ENCODE measurements at regions not wholly inside any gene's neighbourhood (a gene's known extent, or its start where the extent isn't known, plus 50 kb on each side); places are given as distances from the start of the nearest gene placed in this dataset.

DNA sequence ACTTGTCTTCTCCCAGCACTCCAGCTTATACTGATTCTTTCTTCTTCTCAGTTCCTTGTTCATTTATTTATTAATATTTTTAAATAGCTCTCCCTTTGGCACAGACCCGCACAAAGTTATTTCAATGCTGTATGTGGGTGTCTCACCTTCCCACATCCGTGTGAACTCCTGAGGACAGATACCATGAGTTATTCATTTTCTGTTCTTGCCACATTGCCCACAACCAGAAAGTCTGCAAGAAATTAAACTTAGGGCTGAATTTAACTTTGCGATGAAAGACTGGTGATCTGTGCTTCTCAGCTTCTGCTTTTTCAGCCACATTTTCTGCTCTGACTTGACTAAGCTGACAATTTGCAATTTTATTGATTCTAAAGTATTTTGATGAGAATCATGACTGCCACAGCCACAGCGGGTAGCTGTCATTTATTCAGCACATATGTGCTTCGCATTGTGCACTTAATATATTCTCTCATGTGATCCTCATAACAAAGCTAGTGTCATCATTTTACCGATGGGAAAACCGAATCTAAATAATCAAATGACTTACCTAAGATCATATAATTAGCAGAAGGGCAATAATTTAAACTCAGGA lies 569.8 kb downstream of the EDEM1 start:
- Histone ChIP-seq H3K9me3 (ENCODE audit: control insufficient read depth in 2 of 3, insufficient read depth in 1 of 3, low read length in 3 of 3) (no peaks in the 10 kb centered on the region), H3K27ac (ENCODE audit: low read depth in 2 of 2, low read length in 2 of 2) (no peak overlapping the region), H3K9ac (ENCODE audit: low read length in 3 of 3) (no peak overlapping the region), H3K4me3 (ENCODE audit: low read length in 3 of 3) (no peak overlapping the region), H3K4me1 (ENCODE audit: control insufficient read depth in 2 of 3, insufficient read depth in 2 of 3, low read depth in 1 of 3, low read length in 3 of 3) (no peaks in the 10 kb centered on the region), H3K36me3 (ENCODE audit: control insufficient read depth in 2 of 3, insufficient read depth in 3 of 3, low read length in 3 of 3) (no peaks in the 10 kb centered on the region), H3K27me3 (ENCODE audit: control insufficient read depth, insufficient read depth, low read length) (no peaks in the 10 kb centered on the region)
- TF ChIP-seq, protein P1, sequence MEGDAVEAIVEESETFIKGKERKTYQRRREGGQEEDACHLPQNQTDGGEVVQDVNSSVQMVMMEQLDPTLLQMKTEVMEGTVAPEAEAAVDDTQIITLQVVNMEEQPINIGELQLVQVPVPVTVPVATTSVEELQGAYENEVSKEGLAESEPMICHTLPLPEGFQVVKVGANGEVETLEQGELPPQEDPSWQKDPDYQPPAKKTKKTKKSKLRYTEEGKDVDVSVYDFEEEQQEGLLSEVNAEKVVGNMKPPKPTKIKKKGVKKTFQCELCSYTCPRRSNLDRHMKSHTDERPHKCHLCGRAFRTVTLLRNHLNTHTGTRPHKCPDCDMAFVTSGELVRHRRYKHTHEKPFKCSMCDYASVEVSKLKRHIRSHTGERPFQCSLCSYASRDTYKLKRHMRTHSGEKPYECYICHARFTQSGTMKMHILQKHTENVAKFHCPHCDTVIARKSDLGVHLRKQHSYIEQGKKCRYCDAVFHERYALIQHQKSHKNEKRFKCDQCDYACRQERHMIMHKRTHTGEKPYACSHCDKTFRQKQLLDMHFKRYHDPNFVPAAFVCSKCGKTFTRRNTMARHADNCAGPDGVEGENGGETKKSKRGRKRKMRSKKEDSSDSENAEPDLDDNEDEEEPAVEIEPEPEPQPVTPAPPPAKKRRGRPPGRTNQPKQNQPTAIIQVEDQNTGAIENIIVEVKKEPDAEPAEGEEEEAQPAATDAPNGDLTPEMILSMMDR (IDR thresholded peaks at IDR 0.05; ENCODE audit: borderline replicate concordance, extremely low read depth, insufficient read depth), result no peak
- no peak for DNase-seq
- no peak for FAIRE-seq
- intact Hi-C loops (cut with DNase I), result no loop called here

DNA sequence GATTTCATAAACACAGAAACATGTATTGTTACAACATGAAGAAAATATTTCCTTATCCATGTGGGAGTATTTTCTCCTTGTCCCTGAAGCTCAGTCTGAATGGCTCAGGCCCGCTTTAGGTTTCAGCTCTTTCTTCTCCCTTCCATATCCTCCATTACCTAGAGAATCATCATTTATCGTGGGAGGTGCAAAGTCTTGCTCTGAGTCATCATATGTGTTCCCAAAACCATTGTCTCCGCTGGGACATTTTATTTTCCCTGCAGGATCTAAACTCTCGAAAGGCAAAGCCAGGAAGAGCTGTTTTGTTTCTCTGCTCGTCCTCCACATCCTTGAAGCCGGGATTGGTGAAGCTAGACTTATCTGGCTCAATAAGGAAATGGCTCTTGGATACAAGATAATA lies 571.2 kb downstream of the EDEM1 start:
- FAIRE-seq (no peak), DNase-seq (no peak)
- H3K9me3 ChIP-seq (ENCODE audit: control insufficient read depth in 2 of 3, insufficient read depth in 1 of 3, low read length in 3 of 3), result no peaks in the 10 kb centered on the region
- no peak overlapping the region for H3K27ac ChIP-seq (ENCODE audit: low read depth in 2 of 2, low read length in 2 of 2)
- no peak overlapping the region for H3K4me3 ChIP-seq (ENCODE audit: low read length in 3 of 3)
- H3K27me3 ChIP-seq (ENCODE audit: control insufficient read depth, insufficient read depth, low read length), result no peaks in the 10 kb centered on the region
- no peaks in the 10 kb centered on the region for H3K36me3 ChIP-seq (ENCODE audit: control insufficient read depth in 2 of 3, insufficient read depth in 3 of 3, low read length in 3 of 3)
- H3K9ac ChIP-seq (ENCODE audit: low read length in 3 of 3), result no peak overlapping the region
- intact Hi-C loops (cut with DNase I), result no loop called here
- no peaks in the 10 kb centered on the region for H3K4me1 ChIP-seq (ENCODE audit: control insufficient read depth in 2 of 3, insufficient read depth in 2 of 3, low read depth in 1 of 3, low read length in 3 of 3)
- TF ChIP-seq, protein P1 (IDR thresholded peaks at IDR 0.05; ENCODE audit: borderline replicate concordance, extremely low read depth, insufficient read depth), result no peak

DNA sequence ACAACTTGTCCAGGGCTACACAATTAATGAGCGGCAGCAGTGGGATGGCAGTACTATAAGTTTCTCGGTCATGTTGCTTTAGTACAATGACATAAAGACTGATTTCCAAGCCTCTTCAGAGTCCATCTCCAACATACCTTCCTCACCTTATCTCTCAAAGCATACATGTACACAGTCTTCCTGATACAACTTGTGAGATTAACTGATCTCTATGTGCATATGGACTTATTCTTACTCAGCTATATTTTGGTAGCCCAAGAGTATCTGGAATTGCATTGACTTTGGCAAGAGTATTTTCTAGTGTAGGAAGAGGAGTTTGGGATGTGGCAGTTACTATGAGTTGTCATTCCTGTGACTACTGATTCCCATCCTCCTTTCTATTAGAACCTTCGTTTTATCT lies 575.0 kb downstream of the EDEM1 start:
- DNase-seq (no peak), FAIRE-seq (no peak)
- intact Hi-C loops (cut with DNase I), result no loop called here
- no peaks in the 10 kb centered on the region for H3K36me3 ChIP-seq (ENCODE audit: control insufficient read depth in 2 of 3, insufficient read depth in 3 of 3, low read length in 3 of 3)
- H3K27ac ChIP-seq (ENCODE audit: low read depth in 2 of 2, low read length in 2 of 2), result no peak overlapping the region
- no peak overlapping the region for H3K4me3 ChIP-seq (ENCODE audit: low read length in 3 of 3)
- TF ChIP-seq, protein P1 (IDR thresholded peaks at IDR 0.05; ENCODE audit: borderline replicate concordance, extremely low read depth, insufficient read depth), result no peak
- no peaks in the 10 kb centered on the region for H3K27me3 ChIP-seq (ENCODE audit: control insufficient read depth, insufficient read depth, low read length)
- H3K9me3 ChIP-seq (ENCODE audit: control insufficient read depth in 2 of 3, insufficient read depth in 1 of 3, low read length in 3 of 3), result no peaks in the 10 kb centered on the region
- H3K9ac ChIP-seq (ENCODE audit: low read length in 3 of 3), result no peak overlapping the region
- H3K4me1 ChIP-seq (ENCODE audit: control insufficient read depth in 2 of 3, insufficient read depth in 2 of 3, low read depth in 1 of 3, low read length in 3 of 3), result no peaks in the 10 kb centered on the region

DNA sequence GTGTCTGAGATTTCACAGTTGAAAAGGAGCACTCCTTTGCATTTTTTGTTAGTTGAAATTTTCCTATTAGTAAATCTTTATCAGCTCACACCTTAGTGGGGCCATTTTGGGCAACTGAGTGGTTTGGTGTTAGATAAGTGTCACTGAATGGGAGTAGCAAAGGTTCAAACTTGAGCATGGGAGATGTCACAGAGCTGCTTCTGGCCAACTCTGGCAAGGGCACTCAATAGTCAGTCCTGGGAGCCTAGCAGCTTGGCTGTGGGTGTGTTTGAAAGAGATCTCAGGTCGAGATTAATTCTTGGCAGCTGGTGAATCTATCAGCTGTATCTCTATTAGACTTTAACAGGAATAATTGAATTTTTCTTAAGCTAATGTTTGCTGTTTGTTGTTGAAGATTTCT lies 579.3 kb downstream of the EDEM1 start:
- Histone ChIP-seq H3K9me3 (ENCODE audit: control insufficient read depth in 2 of 3, insufficient read depth in 1 of 3, low read length in 3 of 3) (no peaks in the 10 kb centered on the region), H3K36me3 (ENCODE audit: control insufficient read depth in 2 of 3, insufficient read depth in 3 of 3, low read length in 3 of 3) (no peaks in the 10 kb centered on the region), H3K9ac (ENCODE audit: low read length in 3 of 3) (no peak overlapping the region), H3K27ac (ENCODE audit: low read depth in 2 of 2, low read length in 2 of 2) (no peak overlapping the region), H3K4me3 (ENCODE audit: low read length in 3 of 3) (no peak overlapping the region), H3K27me3 (ENCODE audit: control insufficient read depth, insufficient read depth, low read length) (no peaks in the 10 kb centered on the region), H3K4me1 (ENCODE audit: control insufficient read depth in 2 of 3, insufficient read depth in 2 of 3, low read depth in 1 of 3, low read length in 3 of 3) (no peaks in the 10 kb centered on the region)
- TF ChIP-seq, protein P1 (IDR thresholded peaks at IDR 0.05; ENCODE audit: borderline replicate concordance, extremely low read depth, insufficient read depth), result no peak
- FAIRE-seq (no peak), DNase-seq (no peak)
- intact Hi-C loops (cut with DNase I), result no loop called here

All from kidney (tissue), 13 donors.